K562 (cell line): ENCODE measurements at regions not wholly inside any gene's neighbourhood (a gene's known extent, or its start where the extent isn't known, plus 50 kb on each side); places are given as distances from the start of the nearest gene placed in this dataset.

Experiments used
- BDP1 ChIP-seq: IDR thresholded peaks from 3 replicates; pipeline ENCODE4 v1.6.1; 2011; ENCODE audit not compliant: insufficient read length, insufficient read depth
- CAMTA2 ChIP-seq: fragments of 250-450 bp; sonication (Bioruptor Pico); conservative IDR thresholded peaks from 2 replicates; pipeline ENCODE4 v1.5.1; 2022
- HDAC6 ChIP-seq: IDR thresholded peaks from 2 replicates; pipeline ENCODE4 v1.6.1; 2012; ENCODE audit warnings: low read depth, mild to moderate bottlenecking, control low read depth, inconsistent platforms, low read length, moderate library complexity
- KLF1 ChIP-seq: fragments of 450-650 bp; IDR thresholded peaks from 2 replicates; pipeline ENCODE4 v1.6.1; 2016; ENCODE audit warnings: missing genetic modification characterization, missing compliant biosample characterization
- MXI1 ChIP-seq: IDR thresholded peaks from 2 replicates; pipeline ENCODE4 v1.6.1; 2011; ENCODE audit warnings: low read depth, mild to moderate bottlenecking, improper control_type of control experiment, low read length
- PHF21A ChIP-seq: fragments of 450-650 bp; IDR thresholded peaks from 2 replicates; pipeline ENCODE4 v1.6.1; 2017; ENCODE audit warnings: low read depth, borderline replicate concordance
- POLR2A ChIP-seq: fragments of 450-650 bp; conservative IDR thresholded peaks from 2 replicates; pipeline ENCODE4 v1.6.1; 2016
- RFX5 ChIP-seq: IDR thresholded peaks from 2 replicates; pipeline ENCODE4 v1.6.1; 2011; ENCODE audit warnings: low read depth, mild to moderate bottlenecking, improper control_type of control experiment, low read length

DNA sequence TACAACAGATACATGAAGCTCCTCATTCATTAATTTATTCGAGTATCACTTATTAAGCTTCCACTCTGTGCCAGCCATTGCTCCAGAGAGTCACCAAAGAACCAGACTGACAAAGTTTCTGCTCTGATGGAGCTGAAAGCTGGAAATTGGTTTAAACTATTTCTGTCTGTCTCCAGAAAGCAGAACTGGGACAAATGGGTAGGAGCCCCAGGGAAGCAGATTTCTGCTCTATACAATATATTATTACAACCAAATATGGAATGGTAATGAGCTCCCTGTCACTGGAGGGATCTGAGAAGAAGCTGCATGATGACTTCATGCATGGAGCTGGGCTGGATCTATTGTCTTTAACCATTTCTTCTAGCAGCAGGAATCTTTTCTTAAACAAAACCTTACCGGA is 165.4 kb upstream of the ADO start:
- no peak for TF ChIP-seq PHF21A
- no peak for TF ChIP-seq MXI1
- TF ChIP-seq KLF1 = no peak
- TF ChIP-seq HDAC6 = no peak
- no peak for TF ChIP-seq BDP1
- TF ChIP-seq CAMTA2 (CRISPR knock-in tag) = no peak
- no peak for TF ChIP-seq RFX5
- TF ChIP-seq POLR2A = no peak
